HG02588 (cell line): ENCODE measurements at regions not wholly inside any gene's neighbourhood (a gene's known extent, or its start where the extent isn't known, plus 50 kb on each side); places are given as distances from the start of the nearest gene placed in this dataset.
A peak's percentile ranks its signal among the peaks of the same experiment; 100 is the strongest.

Experiments used
- ATAC-seq: cut with Tn5 transposase; IDR thresholded peaks from one replicate; pipeline ENCODE4 v1.9.1; 2021; ENCODE audit warnings: mild to moderate bottlenecking, moderate library complexity; ENCODE audit not compliant: unreplicated experiment

- no peak for ATAC-seq
These were observed 187.2 kb downstream of the CENPW start for GRCh38 chr6:126526996-126527606.

GRCh38 chr6:126529637-126530362, 189.9 kb downstream of the CENPW start:
- no peak for ATAC-seq

DNA sequence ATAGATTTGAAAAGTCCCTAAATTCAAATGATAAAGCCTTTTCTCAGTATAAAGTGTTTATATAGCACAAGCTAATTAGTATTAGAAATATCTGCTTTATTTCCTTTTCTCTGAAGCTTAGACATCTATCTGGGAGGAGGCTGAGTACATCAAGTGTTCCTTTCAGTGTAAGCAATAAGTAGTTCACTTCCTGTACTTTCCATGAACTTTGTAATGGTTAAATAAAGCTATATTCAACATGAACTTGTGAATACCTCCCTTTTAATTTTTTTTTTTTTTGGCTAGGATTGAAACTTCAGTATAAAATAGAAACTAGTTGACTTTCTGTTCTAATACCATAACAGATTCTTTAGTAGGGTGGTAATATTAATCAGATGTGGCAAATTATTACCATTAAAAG, 190.9 kb downstream of the CENPW start:
- ATAC-seq, result no peak

DNA sequence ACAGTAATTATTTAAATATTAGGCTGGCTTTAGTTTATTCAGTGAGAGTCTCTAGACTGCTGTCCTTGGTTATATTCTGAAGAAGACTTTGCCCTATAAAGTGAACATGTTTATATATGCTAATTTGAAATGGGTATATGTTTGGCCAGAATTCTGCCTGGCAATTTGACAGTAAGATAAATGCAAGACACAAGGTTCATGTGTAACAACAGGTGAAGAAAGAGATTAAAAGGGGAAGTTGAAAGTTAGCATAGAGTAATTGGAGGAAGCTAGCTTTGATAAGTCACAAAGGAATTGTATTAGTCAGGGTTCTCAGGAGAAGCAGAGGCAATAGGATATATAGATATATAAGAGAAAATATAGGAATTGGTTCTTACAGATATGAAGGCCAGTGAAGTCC, 191.4 kb downstream of the CENPW start:
- ATAC-seq, result no peak

DNA sequence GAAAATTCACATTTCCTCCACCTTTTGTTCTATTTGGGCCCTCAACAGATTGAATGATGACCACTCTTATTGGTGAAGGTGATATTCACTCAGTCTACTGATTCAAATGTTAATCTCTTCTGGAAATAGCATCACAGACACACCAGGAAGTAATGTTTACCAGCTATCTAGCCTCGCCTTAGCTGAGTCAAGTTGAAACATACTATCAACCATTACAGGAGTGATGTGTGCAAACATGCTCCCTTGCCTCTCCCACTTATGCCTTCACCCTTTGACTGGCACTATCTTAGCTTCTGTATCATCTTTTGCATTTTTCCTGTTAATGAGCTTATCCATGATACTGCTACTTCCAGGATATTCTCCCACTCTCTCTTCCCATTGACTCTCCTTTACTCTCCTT, 191.9 kb downstream of the CENPW start:
- peak; percentile 90 for ATAC-seq

DNA sequence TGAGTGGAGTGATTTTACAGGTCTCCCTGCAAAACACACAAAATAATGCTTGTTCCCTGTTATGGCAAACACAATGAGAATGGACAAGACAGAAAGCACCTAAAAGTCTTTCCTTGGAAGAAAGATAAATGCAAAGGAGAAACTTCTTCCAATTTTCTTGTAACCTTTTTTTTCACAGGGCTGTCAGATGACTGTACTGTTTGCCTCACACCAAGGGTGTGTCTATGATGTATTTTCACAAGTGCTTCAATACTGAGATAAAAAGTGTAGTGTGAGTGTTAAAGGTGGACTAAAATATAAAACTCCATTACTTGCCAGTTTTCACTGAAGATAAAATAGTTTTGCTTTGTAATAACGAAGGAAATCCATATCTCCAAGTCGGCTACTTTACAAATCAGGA, 194.5 kb downstream of the CENPW start:
- ATAC-seq, result no peak

DNA sequence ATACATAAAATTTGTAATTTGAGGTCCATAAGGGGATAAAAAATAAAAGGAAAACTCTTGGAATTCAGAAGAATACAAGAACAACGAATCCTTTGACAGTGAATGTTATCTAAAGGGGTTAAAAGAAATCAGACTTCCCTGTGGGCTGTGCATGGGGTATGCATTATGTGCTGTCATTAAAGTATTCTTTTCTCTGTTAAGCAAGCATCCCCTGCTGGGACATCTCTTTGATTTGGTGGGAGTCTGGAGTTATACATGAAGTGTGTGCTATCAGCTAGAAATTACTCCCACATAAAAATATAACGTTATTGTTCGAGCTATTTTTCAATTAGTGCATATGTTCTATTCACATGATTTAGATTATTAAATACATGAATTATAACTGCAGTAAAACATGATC, 195.2 kb downstream of the CENPW start:
- no peak for ATAC-seq

DNA sequence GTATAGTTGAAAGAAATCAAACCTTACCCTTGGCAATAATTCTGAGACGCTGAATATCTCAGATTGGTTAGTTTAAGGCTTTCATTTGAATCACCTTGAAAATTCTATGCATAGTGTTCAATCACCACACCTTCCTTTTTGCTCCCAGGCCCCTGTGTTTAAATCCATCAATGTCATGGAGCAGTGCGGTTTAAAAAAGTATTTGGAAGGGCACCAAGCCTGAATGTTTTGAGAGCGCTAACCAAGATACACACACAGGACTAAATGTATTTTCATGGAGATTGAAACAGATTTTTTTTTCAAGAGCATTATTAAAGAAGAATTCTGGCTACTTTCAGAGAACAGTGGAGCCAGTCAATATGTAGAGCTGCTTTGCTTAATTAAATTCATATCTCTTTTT, 195.7 kb downstream of the CENPW start:
- no peak for ATAC-seq

- ATAC-seq, result no peak
These were observed 197.3 kb downstream of the CENPW start for GRCh38 chr6:126537061-126537816.

GRCh38 chr6:126539022-126539421, 199.1 kb downstream of the CENPW start:
- no peak for ATAC-seq

DNA sequence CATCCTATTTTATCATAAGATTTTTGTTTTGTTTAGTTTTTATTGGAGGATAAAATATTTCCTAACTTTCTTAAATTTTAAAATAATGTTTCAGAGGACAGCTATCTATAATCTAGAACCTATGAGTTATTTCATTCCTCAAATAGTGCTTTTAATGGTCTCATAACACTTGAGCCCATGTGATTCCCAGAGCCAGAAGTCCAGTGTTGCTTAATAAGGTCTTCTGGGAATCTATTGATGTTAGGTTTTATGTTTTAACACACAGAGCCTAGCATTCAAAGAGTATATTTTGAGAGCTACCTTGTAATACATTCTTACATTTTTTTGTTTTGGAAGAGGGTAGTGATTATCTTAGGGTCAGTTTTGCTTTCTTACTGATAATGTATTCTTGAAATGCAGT, 200.2 kb downstream of the CENPW start:
- no peak for ATAC-seq

DNA sequence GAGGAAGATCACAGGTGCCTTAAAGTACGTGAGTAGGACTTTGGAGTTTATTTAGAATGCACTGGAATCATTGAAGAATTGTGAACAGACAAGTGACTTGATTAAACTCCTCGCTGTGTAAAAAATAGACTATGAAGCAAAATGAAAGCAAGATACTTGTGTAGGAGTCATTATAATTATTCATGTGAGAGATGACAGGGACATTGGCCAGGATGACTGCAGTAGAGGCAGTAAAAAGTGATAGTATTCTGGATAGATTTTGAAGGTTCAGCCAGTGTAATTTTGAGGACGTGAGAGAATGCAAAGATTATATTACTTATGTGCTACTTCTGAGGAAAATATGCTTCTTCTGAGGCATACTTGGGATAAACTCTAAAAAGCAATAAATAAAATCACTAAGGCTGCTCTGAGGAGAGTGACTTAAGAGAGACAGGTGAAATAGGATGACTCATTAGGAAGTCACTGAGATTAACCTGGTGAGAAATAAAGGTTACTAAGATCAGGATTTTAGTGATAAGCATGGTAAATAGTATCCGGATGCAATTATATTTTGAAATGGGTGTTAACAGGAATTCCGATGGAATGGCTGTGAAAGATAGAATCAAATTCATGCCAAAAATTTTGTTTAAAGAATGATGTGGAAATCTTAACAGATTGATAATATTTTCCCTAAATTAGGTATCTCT, 202.0 kb downstream of the CENPW start:
- no peak for ATAC-seq

- no peak for ATAC-seq
These were observed 206.7 kb downstream of the CENPW start for GRCh38 chr6:126546541-126547120.

GRCh38 chr6:126548300-126548699, 208.4 kb downstream of the CENPW start:
- no peak for ATAC-seq

GRCh38 chr6:126550323-126550722, 210.4 kb downstream of the CENPW start:
- no peak for ATAC-seq

GRCh38 chr6:126551832-126552231, 211.9 kb downstream of the CENPW start:
- no peak for ATAC-seq

DNA sequence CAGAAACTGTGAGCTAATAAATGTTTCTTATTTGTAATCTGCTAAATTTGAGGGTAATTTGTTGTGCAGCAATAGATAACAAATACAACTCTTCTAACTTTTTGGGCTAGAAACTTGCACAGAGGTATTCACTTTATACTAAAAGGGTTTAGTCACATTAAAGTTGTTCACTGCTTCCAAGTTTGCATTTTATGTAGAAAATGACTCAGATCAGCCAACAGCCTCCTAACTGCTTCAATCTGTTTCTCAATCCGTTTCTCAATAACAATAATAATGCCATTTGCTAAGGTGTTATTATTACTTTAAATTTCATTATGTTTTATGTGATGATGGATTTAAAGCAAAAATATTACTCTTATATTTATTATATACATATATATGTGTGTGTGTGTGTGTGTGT, 213.9 kb downstream of the CENPW start:
- ATAC-seq, result no peak

DNA sequence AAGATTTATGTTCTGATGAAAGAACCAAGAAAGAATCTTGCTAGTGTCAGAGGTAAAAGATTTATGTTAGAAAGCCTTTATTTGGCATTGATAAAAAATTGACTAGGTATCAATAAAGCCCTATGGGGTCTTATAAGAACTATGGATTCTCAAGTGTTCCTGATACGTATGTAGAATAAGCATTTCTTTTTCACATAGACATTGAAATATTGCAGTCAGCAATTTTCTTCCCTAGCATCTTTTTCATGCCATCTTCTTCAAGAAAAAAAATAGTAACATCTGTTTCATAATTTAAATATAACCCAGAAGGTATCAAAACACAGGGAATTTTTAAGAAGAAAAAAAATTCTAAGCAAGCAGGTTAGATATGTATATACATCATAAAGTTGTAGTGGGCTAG, 230.6 kb downstream of the CENPW start:
- ATAC-seq, result no peak

GRCh38 chr6:126574301-126574700, 234.4 kb downstream of the CENPW start:
- no peak for ATAC-seq

GRCh38 chr6:126581316-126581715, 241.4 kb downstream of the CENPW start:
- ATAC-seq, result no peak

DNA sequence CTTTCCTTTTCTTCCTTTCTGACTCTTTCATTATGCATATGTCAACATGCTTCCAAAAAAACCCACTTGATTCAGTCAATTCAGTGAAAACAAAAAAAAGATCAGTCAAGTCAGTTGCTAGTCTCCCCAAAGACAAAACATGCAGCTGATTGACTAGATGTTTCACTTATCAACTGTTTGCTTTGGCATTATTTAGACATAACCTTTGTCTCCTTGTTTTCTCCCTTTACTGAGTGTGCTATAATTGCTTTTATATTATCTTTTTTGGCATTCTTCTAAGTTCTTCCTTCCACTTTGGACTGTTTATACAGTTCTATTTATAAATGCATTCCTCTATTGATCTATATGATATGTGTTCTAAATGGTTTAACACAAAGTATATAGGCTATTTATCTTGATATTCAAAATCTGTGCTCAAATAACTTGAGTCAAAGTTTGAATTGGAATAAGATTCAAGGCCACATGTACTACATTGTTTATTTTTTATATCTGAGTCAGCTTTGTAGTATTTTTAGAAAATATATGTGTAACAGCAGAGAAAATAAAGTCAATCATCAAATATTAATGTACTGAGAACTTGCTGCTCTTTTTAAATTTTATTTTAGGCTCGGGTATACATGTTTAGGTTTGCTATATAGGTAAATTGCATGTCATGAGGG, 260.5 kb downstream of the CENPW start:
- ATAC-seq, result no peak
